Astrocyte of the spinal cord (primary cell): ENCODE measurements at regions not wholly inside any gene's neighbourhood (a gene's known extent, or its start where the extent isn't known, plus 50 kb on each side); places are given as distances from the start of the nearest gene placed in this dataset.

Experiments
- DNase-seq: peaks from one replicate; pipeline ENCODE4 v3.0.0; 2011; ENCODE audit warnings: low read depth, low spot score
- H3K4me3 ChIP-seq: 2 replicates; pipeline ENCODE4 v1.5.1; 2011; ENCODE audit warnings: low read depth, mild to moderate bottlenecking, low read length, moderate library complexity
- CTCF ChIP-seq: IDR thresholded peaks from 2 replicates; pipeline ENCODE4 v1.5.1; 2012; ENCODE audit warnings: low read depth, mild to moderate bottlenecking, low read length, inconsistent platforms
- in situ Hi-C: cut with HindIII; loops from 2 replicates; pipeline ENCODE4 v1.10.0; 2017; ENCODE audit warnings: low sequenced_read_pairs

GRCh38 chr16:9034056-9034455 lies 57.4 kb upstream of the HAPSTR1 start:
- no peak for DNase-seq

GRCh38 chr16:9035996-9036395 lies 55.4 kb upstream of the HAPSTR1 start:
- no peak for DNase-seq
- TF ChIP-seq CTCF = no peak
- no peak overlapping the region for H3K4me3 ChIP-seq
- in situ Hi-C loops = no loop called here

More at GRCh38 chr16:9034056-9034455, 57.4 kb upstream of the HAPSTR1 start:
- H3K4me3 ChIP-seq = no peak overlapping the region
- no peak for TF ChIP-seq CTCF
- in situ Hi-C loops = no loop called here

- TF ChIP-seq CTCF = no peak
- H3K4me3 ChIP-seq = no peak overlapping the region
- peak; percentile 32 for DNase-seq
- in situ Hi-C loops = no loop called here
Observed at GRCh38 chr16:9039210-9039609, 52.2 kb upstream of the HAPSTR1 start.

- no peak for DNase-seq
- no peak overlapping the region for H3K4me3 ChIP-seq
- in situ Hi-C loops = no loop called here
- TF ChIP-seq CTCF = no peak
Observed at GRCh38 chr16:9040800-9041412, 50.5 kb upstream of the HAPSTR1 start.
